Activated naive CD8-positive, alpha-beta T cell treated with anti-CD3 and anti-CD28 coated beads, Interleukin-2, amount 50 U/mL, for 24 hours (primary cell): ENCODE measurements at regions not wholly inside any gene's neighbourhood (a gene's known extent, or its start where the extent isn't known, plus 50 kb on each side); places are given as distances from the start of the nearest gene placed in this dataset.

Experiments
- ATAC-seq: fragments of 150-1000 bp; cut with Tn5 transposase; one replicate; pipeline ENCODE4 v1.10.0; 2021
- DNase-seq: peaks from one replicate; pipeline ENCODE4 v3.0.0; 2021
- H3K27ac Mint-ChIP-seq: one replicate; pipeline ENCODE4 v1.8.0; 2021; ENCODE audit warnings: mild to moderate bottlenecking, mixed read lengths
- H3K27me3 Mint-ChIP-seq: one replicate; pipeline ENCODE4 v1.8.0; 2021; ENCODE audit warnings: mixed read lengths
- H3K36me3 Mint-ChIP-seq: one replicate; pipeline ENCODE4 v1.8.0; 2021; ENCODE audit warnings: low read depth, mixed read lengths
- H3K4me1 Mint-ChIP-seq: one replicate; pipeline ENCODE4 v1.8.0; 2021; ENCODE audit warnings: mixed read lengths
- H3K4me3 Mint-ChIP-seq: one replicate; pipeline ENCODE4 v1.8.0; 2021; ENCODE audit warnings: mild to moderate bottlenecking, moderate library complexity, mixed read lengths
- H3K9me3 Mint-ChIP-seq: one replicate; pipeline ENCODE4 v1.8.0; 2021; ENCODE audit warnings: mixed read lengths

- Mint-ChIP-seq H3K9me3 (no peaks in the 10 kb centered on the region), H3K27me3 (peaks cover 3% of the 10 kb centered on the region), H3K4me3 (no peak overlapping the region), H3K4me1 (no peaks in the 10 kb centered on the region), H3K36me3 (no peaks in the 10 kb centered on the region), H3K27ac (no peak overlapping the region)
- DNase-seq: no peak
- ATAC-seq: no peak
Measured at GRCh38 chr6:140849456-140849855, 1283.3 kb upstream of the GJE1 start.

GRCh38 chr6:140847262-140847645, 1285.5 kb upstream of the GJE1 start:
- H3K27me3 Mint-ChIP-seq: peaks cover 3% of the 10 kb centered on the region
- DNase-seq (no peak), ATAC-seq (no peak)
- no peaks in the 10 kb centered on the region for H3K9me3 Mint-ChIP-seq
- no peak overlapping the region for H3K4me3 Mint-ChIP-seq
- H3K27ac Mint-ChIP-seq: no peak overlapping the region
- no peaks in the 10 kb centered on the region for H3K36me3 Mint-ChIP-seq
- H3K4me1 Mint-ChIP-seq: no peaks in the 10 kb centered on the region

GRCh38 chr6:140846503-140847261, 1286.0 kb upstream of the GJE1 start:
- ATAC-seq (no peak), DNase-seq (no peak)
- Mint-ChIP-seq H3K27me3 (peaks cover 3% of the 10 kb centered on the region), H3K9me3 (no peaks in the 10 kb centered on the region), H3K4me3 (no peak overlapping the region), H3K27ac (no peak overlapping the region), H3K36me3 (no peaks in the 10 kb centered on the region), H3K4me1 (no peaks in the 10 kb centered on the region)

- no peaks in the 10 kb centered on the region for H3K36me3 Mint-ChIP-seq
- H3K4me1 Mint-ChIP-seq: no peaks in the 10 kb centered on the region
- DNase-seq (no peak), ATAC-seq (no peak)
- no peaks in the 10 kb centered on the region for H3K9me3 Mint-ChIP-seq
- H3K27ac Mint-ChIP-seq: no peak overlapping the region
- H3K4me3 Mint-ChIP-seq: no peak overlapping the region
- H3K27me3 Mint-ChIP-seq: peaks cover 3% of the 10 kb centered on the region
Measured at GRCh38 chr6:140845701-140846100, 1287.0 kb upstream of the GJE1 start.

GRCh38 chr6:140844167-140844566, 1288.6 kb upstream of the GJE1 start:
- DNase-seq: no peak
- peaks cover 1% of the 10 kb centered on the region for H3K27me3 Mint-ChIP-seq
- no peaks in the 10 kb centered on the region for H3K9me3 Mint-ChIP-seq
- H3K27ac Mint-ChIP-seq: no peak overlapping the region
- ATAC-seq: no peak
- H3K4me3 Mint-ChIP-seq: no peak overlapping the region
- no peaks in the 10 kb centered on the region for H3K4me1 Mint-ChIP-seq
- H3K36me3 Mint-ChIP-seq: no peaks in the 10 kb centered on the region

GRCh38 chr6:140833408-140833807, 1299.3 kb upstream of the GJE1 start:
- Mint-ChIP-seq H3K9me3 (no peaks in the 10 kb centered on the region), H3K4me3 (no peak overlapping the region)

GRCh38 chr6:140830666-140831065, 1302.1 kb upstream of the GJE1 start:
- no peak for ATAC-seq
- H3K27me3 Mint-ChIP-seq: peaks cover 3% of the 10 kb centered on the region

More at GRCh38 chr6:140833408-140833807, 1299.3 kb upstream of the GJE1 start:
- no peak for DNase-seq
- H3K36me3 Mint-ChIP-seq: no peaks in the 10 kb centered on the region
- peaks cover 1% of the 10 kb centered on the region for H3K27me3 Mint-ChIP-seq
- no peak overlapping the region for H3K27ac Mint-ChIP-seq
- no peak for ATAC-seq
- H3K4me1 Mint-ChIP-seq: no peaks in the 10 kb centered on the region

GRCh38 chr6:140828856-140829255, 1303.9 kb upstream of the GJE1 start:
- Mint-ChIP-seq H3K9me3 (no peaks in the 10 kb centered on the region), H3K36me3 (no peaks in the 10 kb centered on the region), H3K4me1 (no peaks in the 10 kb centered on the region), H3K27me3 (peaks cover 3% of the 10 kb centered on the region), H3K27ac (no peak overlapping the region), H3K4me3 (no peak overlapping the region)
- ATAC-seq (no peak), DNase-seq (no peak)

More at GRCh38 chr6:140830666-140831065, 1302.1 kb upstream of the GJE1 start:
- H3K36me3 Mint-ChIP-seq: no peaks in the 10 kb centered on the region
- no peak for DNase-seq
- H3K27ac Mint-ChIP-seq: no peak overlapping the region
- H3K4me3 Mint-ChIP-seq: no peak overlapping the region
- H3K9me3 Mint-ChIP-seq: no peaks in the 10 kb centered on the region
- H3K4me1 Mint-ChIP-seq: no peaks in the 10 kb centered on the region

- H3K36me3 Mint-ChIP-seq: no peaks in the 10 kb centered on the region
- ATAC-seq: no peak
Measured at GRCh38 chr6:140827593-140827992, 1305.1 kb upstream of the GJE1 start.

GRCh38 chr6:140825731-140826130, 1307.0 kb upstream of the GJE1 start:
- Mint-ChIP-seq H3K27me3 (peaks cover 3% of the 10 kb centered on the region), H3K36me3 (no peaks in the 10 kb centered on the region), H3K9me3 (no peaks in the 10 kb centered on the region), H3K27ac (no peak overlapping the region), H3K4me1 (no peaks in the 10 kb centered on the region), H3K4me3 (no peak overlapping the region)
- ATAC-seq (no peak), DNase-seq (no peak)

More at GRCh38 chr6:140827593-140827992, 1305.1 kb upstream of the GJE1 start:
- Mint-ChIP-seq H3K27me3 (peaks cover 3% of the 10 kb centered on the region), H3K4me3 (no peak overlapping the region), H3K4me1 (no peaks in the 10 kb centered on the region), H3K9me3 (no peaks in the 10 kb centered on the region), H3K27ac (no peak overlapping the region)
- DNase-seq: no peak

GRCh38 chr6:140824595-140824994, 1308.1 kb upstream of the GJE1 start:
- Mint-ChIP-seq H3K27me3 (peaks cover 3% of the 10 kb centered on the region), H3K4me3 (no peak overlapping the region), H3K9me3 (no peaks in the 10 kb centered on the region), H3K36me3 (no peaks in the 10 kb centered on the region), H3K27ac (no peak overlapping the region), H3K4me1 (no peaks in the 10 kb centered on the region)
- DNase-seq: no peak
- no peak for ATAC-seq

- Mint-ChIP-seq H3K9me3 (no peaks in the 10 kb centered on the region), H3K4me1 (no peaks in the 10 kb centered on the region), H3K27me3 (no peaks in the 10 kb centered on the region), H3K36me3 (no peaks in the 10 kb centered on the region), H3K4me3 (no peak overlapping the region), H3K27ac (no peak overlapping the region)
- DNase-seq (no peak), ATAC-seq (no peak)
Measured at GRCh38 chr6:140821196-140821595, 1311.5 kb upstream of the GJE1 start.

GRCh38 chr6:140817176-140817575, 1315.5 kb upstream of the GJE1 start:
- DNase-seq: no peak
- Mint-ChIP-seq H3K4me1 (no peaks in the 10 kb centered on the region), H3K27ac (no peak overlapping the region), H3K36me3 (no peaks in the 10 kb centered on the region), H3K27me3 (no peaks in the 10 kb centered on the region), H3K4me3 (no peak overlapping the region), H3K9me3 (peaks cover 4% of the 10 kb centered on the region)
- no peak for ATAC-seq

GRCh38 chr6:140816681-140817080, 1316.0 kb upstream of the GJE1 start:
- H3K36me3 Mint-ChIP-seq: no peaks in the 10 kb centered on the region
- H3K27ac Mint-ChIP-seq: no peak overlapping the region
- no peak for DNase-seq
- no peak for ATAC-seq
- no peaks in the 10 kb centered on the region for H3K4me1 Mint-ChIP-seq
- H3K9me3 Mint-ChIP-seq: peaks cover 4% of the 10 kb centered on the region
- H3K4me3 Mint-ChIP-seq: no peak overlapping the region
- H3K27me3 Mint-ChIP-seq: no peaks in the 10 kb centered on the region

GRCh38 chr6:140812636-140813035, 1320.1 kb upstream of the GJE1 start:
- ATAC-seq (no peak), DNase-seq (no peak)
- peaks cover 11% of the 10 kb centered on the region for H3K4me1 Mint-ChIP-seq
- H3K36me3 Mint-ChIP-seq: no peaks in the 10 kb centered on the region
- H3K4me3 Mint-ChIP-seq: no peak overlapping the region
- H3K27me3 Mint-ChIP-seq: peaks cover 4% of the 10 kb centered on the region
- peaks cover 4% of the 10 kb centered on the region for H3K9me3 Mint-ChIP-seq
- H3K27ac Mint-ChIP-seq: no peak overlapping the region

- Mint-ChIP-seq H3K36me3 (no peaks in the 10 kb centered on the region), H3K27me3 (peaks cover 4% of the 10 kb centered on the region), H3K4me3 (no peak overlapping the region), H3K9me3 (peaks cover 4% of the 10 kb centered on the region), H3K27ac (no peak overlapping the region), H3K4me1 (peaks cover 11% of the 10 kb centered on the region)
- DNase-seq: no peak
- no peak for ATAC-seq
Measured at GRCh38 chr6:140811642-140812041, 1321.1 kb upstream of the GJE1 start.
